Osteocyte (in vitro differentiated cells): ENCODE measurements at regions not wholly inside any gene's neighbourhood (a gene's known extent, or its start where the extent isn't known, plus 50 kb on each side); places are given as distances from the start of the nearest gene placed in this dataset.
"Not testable (repeated sequence)": the region's sequence is repeated elsewhere in the genome, so short reads cannot be mapped to it uniquely, and the experiment has no call there.

ENCODE experiments used
- DNase-seq: peaks from one replicate; pipeline ENCODE4 v3.0.0; 2021; ENCODE audit warnings: mixed read lengths; ENCODE audit not compliant: unreplicated experiment; ENCODE audit errors: extremely low spot score
- H3K27ac Mint-ChIP-seq: one replicate; pipeline ENCODE4 v1.8.0; 2021; ENCODE audit warnings: mild to moderate bottlenecking, mixed read lengths; ENCODE audit not compliant: unreplicated experiment
- H3K27me3 Mint-ChIP-seq: one replicate; pipeline ENCODE4 v1.8.0; 2021; ENCODE audit warnings: mixed read lengths; ENCODE audit not compliant: unreplicated experiment
- H3K36me3 Mint-ChIP-seq: one replicate; pipeline ENCODE4 v1.8.0; 2021; ENCODE audit warnings: mixed read lengths; ENCODE audit not compliant: unreplicated experiment
- H3K4me1 Mint-ChIP-seq: one replicate; pipeline ENCODE4 v1.8.0; 2021; ENCODE audit warnings: mixed read lengths; ENCODE audit not compliant: unreplicated experiment
- H3K4me3 Mint-ChIP-seq: one replicate; pipeline ENCODE4 v1.8.0; 2021; ENCODE audit warnings: mild to moderate bottlenecking, moderate library complexity, mixed read lengths; ENCODE audit not compliant: unreplicated experiment
- H3K9me3 Mint-ChIP-seq: one replicate; pipeline ENCODE4 v1.8.0; 2021; ENCODE audit warnings: mixed read lengths; ENCODE audit not compliant: unreplicated experiment
- TF ChIP-seq, protein P1 (sequence below): fragments of 200-600 bp; sonication (generic); IDR thresholded peaks from 2 replicates; pipeline ENCODE4 v1.5.0; 2021; ENCODE audit warnings: antibody characterized with exemption, mild to moderate bottlenecking, moderate library complexity

DNA sequence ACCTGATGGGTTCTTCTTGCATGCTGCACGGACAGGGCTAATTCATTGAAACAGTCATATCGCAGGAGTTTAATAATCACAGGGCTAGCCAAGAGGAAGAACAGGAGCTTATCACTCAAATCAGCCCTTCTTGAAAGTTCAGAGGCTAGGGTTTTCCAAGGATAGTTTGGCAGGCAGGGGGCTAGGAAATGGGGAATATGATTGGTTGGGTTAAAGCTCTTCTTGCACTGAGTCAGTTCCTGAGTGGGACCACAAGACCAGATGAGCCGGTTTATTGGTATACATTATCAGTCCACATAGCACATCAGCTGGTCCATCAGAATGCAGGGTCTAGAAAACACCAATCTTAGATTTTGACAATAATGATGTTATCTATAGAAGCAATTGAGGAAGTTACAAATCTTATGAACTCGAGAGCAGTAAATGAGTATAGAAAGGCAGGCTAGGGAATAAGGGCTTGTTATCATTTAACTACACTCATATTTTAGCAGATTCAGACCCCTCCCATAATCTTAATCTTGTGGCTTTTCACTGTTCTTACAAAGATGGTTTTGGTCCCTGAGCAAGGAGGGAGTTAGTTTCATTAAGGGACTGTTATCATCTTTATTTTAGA, 58.1 kb upstream of the SLC25A36 start:
- no peak for DNase-seq
- Mint-ChIP-seq H3K27me3 (peaks cover 40% of the 10 kb centered on the region), H3K4me3 (no peak overlapping the region), H3K27ac (no peak overlapping the region), H3K36me3 (no peaks in the 10 kb centered on the region), H3K4me1 (no peaks in the 10 kb centered on the region), H3K9me3 (peaks cover 8% of the 10 kb centered on the region)
- TF ChIP-seq, protein P1, sequence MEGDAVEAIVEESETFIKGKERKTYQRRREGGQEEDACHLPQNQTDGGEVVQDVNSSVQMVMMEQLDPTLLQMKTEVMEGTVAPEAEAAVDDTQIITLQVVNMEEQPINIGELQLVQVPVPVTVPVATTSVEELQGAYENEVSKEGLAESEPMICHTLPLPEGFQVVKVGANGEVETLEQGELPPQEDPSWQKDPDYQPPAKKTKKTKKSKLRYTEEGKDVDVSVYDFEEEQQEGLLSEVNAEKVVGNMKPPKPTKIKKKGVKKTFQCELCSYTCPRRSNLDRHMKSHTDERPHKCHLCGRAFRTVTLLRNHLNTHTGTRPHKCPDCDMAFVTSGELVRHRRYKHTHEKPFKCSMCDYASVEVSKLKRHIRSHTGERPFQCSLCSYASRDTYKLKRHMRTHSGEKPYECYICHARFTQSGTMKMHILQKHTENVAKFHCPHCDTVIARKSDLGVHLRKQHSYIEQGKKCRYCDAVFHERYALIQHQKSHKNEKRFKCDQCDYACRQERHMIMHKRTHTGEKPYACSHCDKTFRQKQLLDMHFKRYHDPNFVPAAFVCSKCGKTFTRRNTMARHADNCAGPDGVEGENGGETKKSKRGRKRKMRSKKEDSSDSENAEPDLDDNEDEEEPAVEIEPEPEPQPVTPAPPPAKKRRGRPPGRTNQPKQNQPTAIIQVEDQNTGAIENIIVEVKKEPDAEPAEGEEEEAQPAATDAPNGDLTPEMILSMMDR: no peak

DNA sequence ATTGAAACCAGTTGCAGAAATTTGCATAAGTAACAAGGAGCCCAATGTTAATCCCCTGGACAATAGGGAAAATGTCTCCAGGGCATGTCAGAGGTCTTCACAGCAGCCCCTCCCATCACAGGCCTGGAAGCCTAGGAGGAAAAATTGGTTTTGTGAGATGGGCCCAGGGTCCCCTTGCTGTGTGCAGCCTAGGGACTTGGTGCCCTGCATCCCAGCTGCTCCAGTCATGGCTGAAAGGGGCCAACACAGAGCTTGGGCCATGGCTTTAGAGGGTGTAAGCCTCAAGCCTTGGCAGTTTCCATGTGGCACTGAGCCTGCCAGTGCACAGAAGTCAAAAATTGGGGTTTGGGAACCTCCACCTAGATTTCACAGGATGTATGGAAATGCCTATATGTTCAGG, 55.9 kb upstream of the SLC25A36 start:
- not testable (repeated sequence) for DNase-seq, H3K27ac Mint-ChIP-seq, H3K4me1 Mint-ChIP-seq, H3K4me3 Mint-ChIP-seq, H3K9me3 Mint-ChIP-seq, H3K36me3 Mint-ChIP-seq
- peaks cover 40% of the 10 kb centered on the region for H3K27me3 Mint-ChIP-seq
